SK-N-SH (cell line): ENCODE measurements at regions not wholly inside any gene's neighbourhood (a gene's known extent, or its start where the extent isn't known, plus 50 kb on each side); places are given as distances from the start of the nearest gene placed in this dataset.

ENCODE experiments used
- CTCF ChIP-seq: fragments of 200-600 bp; sonication (generic); IDR thresholded peaks from 2 replicates; pipeline ENCODE4 v1.6.1; 2017; ENCODE audit warnings: antibody characterized with exemption, mild to moderate bottlenecking, moderate library complexity
- EP300 ChIP-seq, 2 experiments: IDR thresholded peaks; 2 replicates each; pipeline versions ENCODE4 v1.4.0 to v1.6.1; 2012; ENCODE audit warnings: borderline replicate concordance in 1 of 2, low read depth in 1 of 2, low read length in 1 of 2
- FOXM1 ChIP-seq: IDR thresholded peaks from 2 replicates; pipeline ENCODE4 v1.4.0; 2012; ENCODE audit warnings: low read depth, mild to moderate bottlenecking
- GATA2 ChIP-seq: sonication (generic); formaldehyde crosslinking; IDR thresholded peaks from 2 replicates; pipeline ENCODE4 v1.5.0; 2020; ENCODE audit warnings: mild to moderate bottlenecking, missing genetic modification reagents
- JUND ChIP-seq: IDR thresholded peaks from 2 replicates; pipeline ENCODE4 v1.4.0; 2012
- MXI1 ChIP-seq: IDR thresholded peaks from 2 replicates; pipeline ENCODE4 v1.6.1; 2012; ENCODE audit warnings: mild to moderate bottlenecking, low read depth, low read length, improper control_type of control experiment
- POLR2AphosphoS5 ChIP-seq: IDR thresholded peaks from 2 replicates; pipeline ENCODE4 v1.6.1; 2012; ENCODE audit warnings: low read depth, low read length
- RAD21 ChIP-seq: IDR thresholded peaks from 2 replicates; pipeline ENCODE4 v1.6.1; 2012; ENCODE audit warnings: mild to moderate bottlenecking, low read length
- RCOR1 ChIP-seq: fragments of 150-350 bp; IDR thresholded peaks from 2 replicates; pipeline ENCODE4 v1.6.1; 2017; ENCODE audit warnings: antibody characterized with exemption, low read length
- SMC3 ChIP-seq: IDR thresholded peaks from 2 replicates; pipeline ENCODE4 v1.6.1; 2012; ENCODE audit warnings: low read depth, low read length, improper control_type of control experiment
- TAF1 ChIP-seq: IDR thresholded peaks from 2 replicates; pipeline ENCODE4 v1.6.1; 2012; ENCODE audit warnings: low read depth, mild to moderate bottlenecking, low read length, moderate library complexity, borderline replicate concordance
- USF1 ChIP-seq: IDR thresholded peaks from 2 replicates; pipeline ENCODE4 v1.4.0; 2012; ENCODE audit warnings: low read depth, borderline replicate concordance
- TF ChIP-seq, protein P1 (sequence below): fragments of 150-350 bp; IDR thresholded peaks from 2 replicates; pipeline ENCODE4 v1.6.1; 2017; ENCODE audit warnings: antibody characterized with exemption, low read length, low read depth, borderline replicate concordance
- TF ChIP-seq, protein P2 (sequence below): IDR thresholded peaks from 2 replicates; pipeline ENCODE4 v1.6.1; 2012; ENCODE audit warnings: mild to moderate bottlenecking, low read depth, low read length, moderate library complexity

GRCh38 chr2:143926736-143927135, 593.2 kb downstream of the ZEB2 start:
- TF ChIP-seq CTCF (no peak), GATA2 (CRISPR knock-in tag) (no peak), POLR2AphosphoS5 (no peak), RAD21 (no peak), MXI1 (no peak), TAF1 (no peak), RCOR1 (no peak), FOXM1 (no peak), SMC3 (no peak), EP300 (IDR thresholded peaks at IDR 0.05; ENCODE audit: borderline replicate concordance in 1 of 2, low read depth in 1 of 2, low read length in 1 of 2) (no peak), USF1 (no peak), JUND (no peak)
- TF ChIP-seq, protein P1, sequence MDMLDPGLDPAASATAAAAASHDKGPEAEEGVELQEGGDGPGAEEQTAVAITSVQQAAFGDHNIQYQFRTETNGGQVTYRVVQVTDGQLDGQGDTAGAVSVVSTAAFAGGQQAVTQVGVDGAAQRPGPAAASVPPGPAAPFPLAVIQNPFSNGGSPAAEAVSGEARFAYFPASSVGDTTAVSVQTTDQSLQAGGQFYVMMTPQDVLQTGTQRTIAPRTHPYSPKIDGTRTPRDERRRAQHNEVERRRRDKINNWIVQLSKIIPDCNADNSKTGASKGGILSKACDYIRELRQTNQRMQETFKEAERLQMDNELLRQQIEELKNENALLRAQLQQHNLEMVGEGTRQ = no peak
- TF ChIP-seq, protein P2, sequence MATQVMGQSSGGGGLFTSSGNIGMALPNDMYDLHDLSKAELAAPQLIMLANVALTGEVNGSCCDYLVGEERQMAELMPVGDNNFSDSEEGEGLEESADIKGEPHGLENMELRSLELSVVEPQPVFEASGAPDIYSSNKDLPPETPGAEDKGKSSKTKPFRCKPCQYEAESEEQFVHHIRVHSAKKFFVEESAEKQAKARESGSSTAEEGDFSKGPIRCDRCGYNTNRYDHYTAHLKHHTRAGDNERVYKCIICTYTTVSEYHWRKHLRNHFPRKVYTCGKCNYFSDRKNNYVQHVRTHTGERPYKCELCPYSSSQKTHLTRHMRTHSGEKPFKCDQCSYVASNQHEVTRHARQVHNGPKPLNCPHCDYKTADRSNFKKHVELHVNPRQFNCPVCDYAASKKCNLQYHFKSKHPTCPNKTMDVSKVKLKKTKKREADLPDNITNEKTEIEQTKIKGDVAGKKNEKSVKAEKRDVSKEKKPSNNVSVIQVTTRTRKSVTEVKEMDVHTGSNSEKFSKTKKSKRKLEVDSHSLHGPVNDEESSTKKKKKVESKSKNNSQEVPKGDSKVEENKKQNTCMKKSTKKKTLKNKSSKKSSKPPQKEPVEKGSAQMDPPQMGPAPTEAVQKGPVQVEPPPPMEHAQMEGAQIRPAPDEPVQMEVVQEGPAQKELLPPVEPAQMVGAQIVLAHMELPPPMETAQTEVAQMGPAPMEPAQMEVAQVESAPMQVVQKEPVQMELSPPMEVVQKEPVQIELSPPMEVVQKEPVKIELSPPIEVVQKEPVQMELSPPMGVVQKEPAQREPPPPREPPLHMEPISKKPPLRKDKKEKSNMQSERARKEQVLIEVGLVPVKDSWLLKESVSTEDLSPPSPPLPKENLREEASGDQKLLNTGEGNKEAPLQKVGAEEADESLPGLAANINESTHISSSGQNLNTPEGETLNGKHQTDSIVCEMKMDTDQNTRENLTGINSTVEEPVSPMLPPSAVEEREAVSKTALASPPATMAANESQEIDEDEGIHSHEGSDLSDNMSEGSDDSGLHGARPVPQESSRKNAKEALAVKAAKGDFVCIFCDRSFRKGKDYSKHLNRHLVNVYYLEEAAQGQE = no peak
